Fibroblast of peridontal ligament (primary cell): ENCODE measurements at regions not wholly inside any gene's neighbourhood (a gene's known extent, or its start where the extent isn't known, plus 50 kb on each side); places are given as distances from the start of the nearest gene placed in this dataset.
"Not testable (repeated sequence)": the region's sequence is repeated elsewhere in the genome, so short reads cannot be mapped to it uniquely, and the experiment has no call there.

Experiments used
- DNase-seq: peaks from one replicate; pipeline ENCODE4 v3.0.0-alpha.2; 2010; ENCODE audit errors: extremely low read depth

DNA sequence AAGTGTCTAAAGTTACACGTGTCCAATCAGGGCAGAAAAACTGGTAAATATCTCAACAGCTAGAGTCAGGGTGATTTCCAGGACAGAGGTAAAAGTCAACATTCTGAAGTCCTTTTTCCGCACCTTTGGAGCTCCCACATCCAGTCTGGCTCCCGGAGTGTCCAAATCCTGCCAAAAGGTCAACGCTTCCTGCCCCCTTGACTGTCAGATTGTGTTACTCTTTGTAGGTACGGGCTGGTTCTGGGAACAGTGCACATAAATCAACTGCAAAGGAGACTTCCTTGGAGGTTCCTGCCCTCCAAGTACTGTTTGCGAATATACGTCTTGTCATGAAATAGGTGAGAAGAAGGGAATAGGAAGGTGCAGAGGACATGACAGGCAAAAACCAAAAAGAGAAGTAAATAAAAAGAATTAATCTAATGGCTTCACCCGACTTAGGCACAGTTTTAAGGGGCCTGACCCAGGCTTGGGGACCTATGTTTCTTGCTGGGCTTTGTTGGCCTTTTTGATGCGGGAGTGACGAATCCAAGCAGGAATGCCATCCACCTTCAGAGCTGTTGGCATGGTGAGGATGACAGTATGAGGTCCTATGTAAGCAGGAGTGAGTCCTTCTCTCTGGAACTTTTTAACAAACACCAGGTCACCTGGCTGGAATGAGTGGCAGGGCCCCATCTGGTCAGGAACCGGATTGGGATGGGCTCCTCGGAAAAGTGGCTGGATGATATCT lies 155.4 kb downstream of the TRIM27 start:
- DNase-seq = no peak

DNA sequence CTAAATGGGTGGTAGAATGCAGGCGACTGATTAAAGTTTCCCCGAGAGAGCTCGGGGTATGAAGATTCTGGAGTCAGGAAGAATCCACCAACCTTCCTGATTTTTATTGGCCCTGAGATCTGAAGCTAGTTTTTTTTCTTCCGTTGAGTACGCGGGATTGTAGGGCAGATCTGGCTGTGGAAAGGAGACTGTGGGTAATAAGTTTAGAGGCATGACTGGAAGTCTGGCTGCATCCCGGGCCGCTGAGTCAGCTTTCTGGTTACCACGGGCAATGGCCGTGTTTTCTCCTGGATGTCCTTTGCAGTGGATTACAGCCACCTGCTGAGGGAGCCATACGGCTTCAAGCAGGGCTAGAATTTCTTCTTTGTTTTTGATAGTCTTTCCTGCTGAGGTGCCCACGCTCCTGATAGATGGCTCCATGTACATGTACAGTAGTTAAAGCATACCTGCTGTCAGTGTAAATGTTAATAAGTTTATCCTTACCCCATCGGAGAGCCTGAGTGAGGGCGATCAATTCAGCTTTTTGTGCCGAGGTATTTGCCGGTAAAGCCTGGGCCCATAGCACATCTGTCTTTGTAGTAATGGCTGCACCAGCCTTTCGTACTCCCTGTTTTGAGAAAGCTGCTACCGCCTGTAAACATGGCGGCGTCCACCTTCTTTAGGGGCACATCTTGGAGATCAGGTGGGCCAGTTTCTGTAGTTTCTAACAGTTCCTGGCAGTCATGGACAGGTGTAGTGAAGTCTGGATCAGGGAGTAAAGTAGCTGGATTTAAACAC lies 154.0 kb downstream of the TRIM27 start:
- DNase-seq = peak; percentile 20

DNA sequence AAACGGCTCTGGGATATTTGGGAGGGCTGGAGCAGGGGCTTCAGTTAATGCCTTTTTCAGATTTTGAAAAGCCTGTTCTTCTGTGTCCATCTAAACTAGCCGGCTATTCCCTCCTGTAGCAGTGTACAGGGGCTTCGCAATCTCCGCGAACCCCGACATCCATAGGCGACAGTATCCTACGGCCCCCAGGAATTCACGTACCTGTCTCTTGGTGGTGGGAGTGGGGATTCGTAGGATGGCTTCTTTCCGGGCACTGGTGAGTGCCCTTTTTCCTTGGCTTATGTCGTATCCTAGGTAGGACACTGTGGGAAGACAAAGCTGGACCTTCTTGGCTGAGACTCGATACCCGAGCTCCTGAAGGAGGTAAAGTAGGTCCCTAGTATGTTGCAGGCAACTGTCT lies 153.1 kb downstream of the TRIM27 start:
- no peak for DNase-seq

DNA sequence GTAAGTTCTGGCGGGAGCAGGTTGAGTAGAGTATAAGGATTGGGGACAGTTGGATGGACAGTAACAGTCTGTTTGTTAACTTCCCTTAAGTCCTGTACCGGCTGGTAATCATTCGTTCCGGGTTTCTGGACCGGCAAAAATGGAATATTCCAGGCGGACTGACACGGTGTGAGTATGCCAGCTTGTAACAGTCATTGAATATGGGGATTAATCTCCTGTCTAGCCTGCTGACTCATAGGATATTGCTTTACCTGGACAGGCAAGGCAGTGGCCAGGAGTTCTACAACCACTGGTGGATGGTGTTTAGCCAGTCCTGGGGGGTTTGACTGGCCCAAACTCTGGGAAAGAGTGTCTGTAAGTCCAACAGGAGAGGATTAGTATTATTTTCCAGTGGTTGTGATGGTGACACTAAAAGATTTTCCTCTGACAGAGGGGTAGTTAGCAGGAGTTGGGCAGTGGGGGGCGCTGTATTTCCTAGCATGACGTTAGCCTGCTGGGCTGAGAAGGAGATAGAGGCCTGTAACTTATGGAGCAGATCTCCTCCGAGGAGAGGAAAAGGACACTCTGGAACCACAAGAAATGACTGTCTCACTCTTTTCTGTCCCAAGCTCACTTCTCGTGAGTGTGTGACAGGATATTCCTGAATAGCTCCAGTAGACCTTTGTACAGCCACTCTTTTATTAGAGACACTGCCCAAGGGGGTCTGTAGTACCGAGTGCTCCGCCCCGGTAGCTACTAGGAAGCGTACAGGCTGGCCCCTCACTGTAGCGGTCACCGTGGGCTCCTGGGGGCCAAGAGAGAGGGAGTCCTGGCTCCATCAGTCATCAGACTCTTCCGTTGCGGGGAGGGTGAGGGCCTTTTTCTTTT lies 152.2 kb downstream of the TRIM27 start:
- DNase-seq = no peak

DNA sequence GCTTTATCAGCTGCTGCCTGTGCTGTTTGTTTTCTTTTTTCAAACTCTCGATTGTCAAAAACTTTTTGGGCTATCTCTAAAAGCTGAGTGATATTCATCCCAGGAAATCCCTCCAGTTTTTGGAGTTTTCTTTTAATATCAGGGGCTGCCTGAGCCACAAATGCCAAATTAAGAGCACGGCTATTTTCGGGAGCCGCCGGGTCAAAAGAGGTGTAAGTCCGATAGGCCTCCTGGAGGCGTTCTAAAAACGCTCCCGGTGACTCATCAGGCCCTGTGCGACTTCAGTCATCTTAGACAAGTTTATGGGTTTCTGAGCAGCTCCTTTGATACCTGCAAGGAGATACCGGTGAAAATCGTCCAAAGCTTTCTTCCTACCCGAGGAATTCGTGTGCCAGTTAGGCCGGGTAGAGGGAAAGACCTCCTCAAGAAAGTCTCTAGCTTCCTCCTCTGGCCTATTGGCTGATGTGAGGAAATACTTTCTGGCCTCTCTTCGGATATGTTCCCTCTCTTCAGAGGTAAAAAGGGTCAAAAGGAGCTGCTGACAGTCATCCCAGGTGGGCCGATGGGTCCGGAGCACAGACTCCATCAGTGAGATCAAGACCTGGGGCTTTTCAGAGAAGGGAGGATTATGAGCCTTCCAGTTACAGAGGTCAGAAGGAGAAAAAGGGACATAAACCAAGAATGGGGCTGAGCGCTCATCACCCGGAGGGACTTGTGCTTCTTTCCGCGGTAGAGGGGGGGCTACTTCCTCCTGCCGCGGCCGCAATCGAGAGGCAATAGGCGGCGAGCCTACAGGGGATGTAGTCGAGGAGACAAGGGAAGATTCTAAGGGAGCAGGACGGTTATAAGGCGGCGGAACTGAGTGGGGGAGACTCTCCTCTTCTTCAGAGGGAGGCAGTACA lies 151.1 kb downstream of the TRIM27 start:
- no peak for DNase-seq

DNA sequence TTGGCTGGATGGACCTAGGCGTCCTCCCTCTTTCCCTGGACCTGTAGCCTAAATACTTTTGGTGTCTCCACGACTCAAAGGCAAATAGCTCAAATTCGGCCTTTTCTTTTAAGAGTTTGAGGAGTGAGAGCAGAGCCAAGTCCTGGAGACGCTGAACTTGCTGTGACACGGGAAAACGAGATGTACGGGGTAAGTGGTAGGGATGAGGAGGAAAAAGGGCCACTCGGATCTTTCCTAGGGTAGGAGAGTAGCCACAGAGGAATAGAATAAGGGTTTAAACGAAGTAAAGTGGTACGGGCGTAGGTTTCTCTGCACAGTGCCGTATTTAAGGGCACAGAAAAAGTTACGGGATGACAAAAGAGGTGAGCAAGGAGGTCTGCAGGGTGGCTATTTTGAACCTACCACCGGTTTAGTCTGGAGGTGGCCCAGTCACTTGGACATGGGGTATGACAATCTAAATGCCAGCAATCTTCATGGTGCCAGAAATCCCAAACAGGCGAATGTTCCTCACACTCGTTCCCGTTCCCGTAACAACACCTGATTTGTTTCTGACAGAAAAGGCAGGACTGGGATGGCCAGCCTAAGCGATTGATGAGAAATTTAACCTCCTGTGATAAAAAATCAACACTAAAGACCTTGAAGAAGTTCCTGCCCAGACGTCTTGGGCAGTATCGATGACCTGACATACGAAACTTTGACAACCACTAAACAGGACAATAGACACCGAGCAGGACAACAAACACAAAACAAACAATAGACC lies 149.3 kb downstream of the TRIM27 start:
- no peak for DNase-seq

DNA sequence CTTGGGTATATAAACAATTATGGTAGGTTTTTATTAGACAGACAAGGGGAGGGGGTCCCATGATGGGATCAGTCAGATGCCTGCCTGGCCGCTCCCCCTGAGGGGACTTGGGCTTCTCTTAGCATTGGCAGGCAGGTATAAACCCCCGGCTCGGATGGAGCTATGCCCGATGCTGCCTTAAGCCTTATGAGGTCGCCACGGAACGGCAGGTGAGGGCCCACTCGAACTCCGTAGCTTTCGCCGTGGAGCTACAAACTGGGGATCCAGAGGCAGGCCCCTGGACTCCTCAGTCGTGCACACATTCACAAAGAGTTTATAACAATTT lies 148.8 kb downstream of the TRIM27 start:
- DNase-seq = no peak

DNA sequence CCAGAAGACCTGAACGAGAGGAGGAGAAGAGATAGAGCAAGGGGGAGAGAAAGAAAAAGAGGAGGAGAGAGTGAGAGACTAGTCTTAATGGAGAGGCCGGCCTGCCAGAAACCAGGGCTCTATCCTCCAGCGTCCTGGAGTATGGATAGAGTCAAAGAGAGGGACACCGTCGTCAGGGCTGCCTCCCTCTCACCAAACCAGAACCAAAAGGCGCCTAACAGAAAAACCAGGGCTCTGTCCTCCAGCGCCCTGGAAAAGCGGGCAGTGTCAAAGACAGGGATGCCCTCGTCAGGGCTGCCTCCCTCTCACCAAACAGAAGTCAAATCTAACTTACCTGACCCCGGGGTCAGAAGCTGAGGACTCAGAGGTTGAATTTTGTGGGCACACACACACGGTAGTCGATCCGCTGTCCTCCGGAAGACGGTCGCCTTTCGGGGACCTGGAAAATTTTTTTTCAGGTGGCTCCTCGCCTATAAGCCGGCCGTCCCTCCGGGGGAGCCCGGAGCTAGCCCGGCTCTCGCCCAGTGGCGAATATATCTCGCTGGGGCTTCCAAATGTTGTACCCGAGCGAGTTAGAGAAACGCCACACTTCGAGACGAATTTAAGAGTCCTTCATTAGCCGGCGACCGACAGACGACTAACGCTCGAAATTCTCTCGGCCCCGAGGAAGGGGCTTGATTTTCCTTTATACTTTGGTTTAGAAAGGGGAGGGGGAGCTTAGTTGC lies 148.2 kb downstream of the TRIM27 start:
- DNase-seq = no peak

DNA sequence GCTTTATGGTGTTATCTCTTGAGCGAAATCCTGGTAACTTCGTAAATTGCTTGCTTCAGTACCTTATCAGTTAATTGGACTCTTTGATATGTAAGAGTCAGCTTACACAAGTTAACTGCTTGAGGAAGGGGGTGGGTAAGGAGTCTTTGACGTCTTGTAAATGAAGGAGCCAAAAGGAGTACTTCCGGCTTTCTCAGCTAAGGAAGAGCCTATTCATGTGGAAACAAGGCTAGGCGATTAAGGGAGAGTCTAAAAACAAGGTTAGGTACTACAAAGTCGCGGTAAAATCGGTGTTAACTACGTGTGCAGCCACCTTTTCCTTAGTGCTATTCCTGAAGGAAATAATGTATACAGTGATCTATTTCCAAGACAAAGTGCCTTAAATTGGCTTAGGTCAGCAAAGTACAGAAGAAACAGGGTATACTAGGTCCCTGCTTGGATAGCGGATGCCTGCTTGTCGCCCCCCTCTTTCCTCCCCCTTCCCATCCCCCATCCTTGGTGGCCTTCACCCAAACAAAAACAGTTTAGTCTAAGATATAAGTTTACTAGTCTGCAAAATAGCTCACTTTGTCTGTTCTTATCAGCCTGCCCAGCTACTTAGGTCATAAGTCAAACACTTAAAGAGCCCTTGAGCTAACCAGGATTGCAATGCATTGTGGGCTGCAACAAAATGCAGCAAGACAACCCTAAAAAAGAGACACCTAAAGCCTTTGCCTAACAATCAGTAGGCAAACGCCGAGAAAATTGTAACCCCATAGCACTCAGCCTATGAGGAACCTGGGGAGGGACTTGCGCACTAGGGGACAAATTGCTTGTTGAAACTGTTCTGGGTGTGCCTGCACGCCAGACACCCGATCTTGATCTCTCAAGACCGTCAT lies 147.3 kb downstream of the TRIM27 start:
- DNase-seq = no peak

DNA sequence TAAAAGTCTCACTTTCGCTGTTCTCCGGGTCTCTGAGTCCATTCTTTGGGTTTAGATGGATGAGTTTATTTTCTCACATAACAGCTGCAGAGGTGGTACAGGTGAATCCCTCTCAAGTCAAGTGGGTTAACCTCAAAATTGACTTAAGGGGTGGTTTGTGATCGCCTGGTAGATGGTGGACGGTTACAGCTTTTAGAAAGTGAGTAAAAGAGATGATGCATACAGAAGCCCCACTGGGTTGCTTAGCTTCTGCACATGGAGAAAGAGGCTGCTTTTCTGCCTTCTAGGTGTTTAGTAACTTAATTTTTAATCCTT lies 146.7 kb downstream of the TRIM27 start:
- no peak for DNase-seq

DNA sequence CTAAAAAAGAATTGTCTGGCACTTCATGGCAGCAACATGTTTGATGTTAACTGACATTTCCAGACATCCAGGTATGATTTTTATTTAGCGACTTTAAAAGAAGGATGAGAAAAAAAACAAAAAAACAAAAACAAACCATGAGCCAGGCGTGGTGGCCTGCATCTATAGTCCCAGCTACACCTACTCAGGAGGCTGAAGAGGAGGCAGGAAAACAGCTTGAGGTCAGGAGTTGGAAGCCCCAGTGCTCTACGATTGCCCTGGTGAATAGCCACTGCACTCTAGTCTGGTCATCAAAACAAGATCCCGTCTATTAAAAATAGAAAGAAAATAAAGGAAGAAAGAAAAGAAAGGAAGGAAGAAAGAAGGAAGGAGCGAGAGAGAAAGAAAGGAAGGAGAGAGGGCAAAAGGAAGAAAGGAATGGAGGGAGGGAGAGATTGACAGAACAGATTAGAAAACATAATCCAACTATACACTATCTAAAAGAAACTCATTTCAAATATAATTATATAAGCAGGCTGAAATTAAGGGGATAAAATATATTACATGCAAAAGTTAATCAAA lies 141.6 kb downstream of the TRIM27 start:
- DNase-seq = no peak

DNA sequence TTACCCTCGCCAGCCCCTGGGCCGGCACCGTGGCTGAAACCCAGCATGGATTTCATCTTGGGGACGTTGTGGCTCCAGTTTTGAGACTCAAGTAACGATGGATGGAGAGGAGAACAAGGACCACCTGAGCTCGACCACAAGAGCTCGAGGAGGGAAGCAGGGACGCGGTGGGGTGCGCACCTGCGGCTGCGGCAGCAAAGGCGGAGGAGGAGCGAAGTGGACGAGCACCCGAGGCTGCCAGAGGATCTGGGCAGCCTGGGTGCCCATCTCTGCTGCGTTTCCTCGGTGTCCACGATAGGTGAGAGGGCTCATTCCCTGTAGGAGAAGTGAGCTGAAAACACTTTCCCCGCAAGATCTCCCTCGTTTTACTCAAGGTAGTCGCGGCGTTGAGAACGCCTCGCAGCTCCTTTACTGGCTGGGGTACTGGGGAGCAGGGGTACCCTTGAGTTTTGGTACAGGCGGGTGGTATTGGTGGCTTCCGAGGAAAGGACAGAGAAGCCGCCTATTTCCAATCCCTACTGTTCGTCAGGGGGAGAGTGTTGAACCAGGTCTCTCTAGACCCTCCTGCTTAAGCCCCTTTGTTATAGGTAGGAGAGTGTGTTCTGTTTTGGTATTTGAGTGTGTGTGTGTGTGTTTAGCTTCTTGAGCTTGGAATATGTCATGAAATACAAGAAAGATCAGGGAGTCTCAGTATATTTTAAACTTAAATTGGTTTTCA lies 137.7 kb downstream of the TRIM27 start:
- no peak for DNase-seq

DNA sequence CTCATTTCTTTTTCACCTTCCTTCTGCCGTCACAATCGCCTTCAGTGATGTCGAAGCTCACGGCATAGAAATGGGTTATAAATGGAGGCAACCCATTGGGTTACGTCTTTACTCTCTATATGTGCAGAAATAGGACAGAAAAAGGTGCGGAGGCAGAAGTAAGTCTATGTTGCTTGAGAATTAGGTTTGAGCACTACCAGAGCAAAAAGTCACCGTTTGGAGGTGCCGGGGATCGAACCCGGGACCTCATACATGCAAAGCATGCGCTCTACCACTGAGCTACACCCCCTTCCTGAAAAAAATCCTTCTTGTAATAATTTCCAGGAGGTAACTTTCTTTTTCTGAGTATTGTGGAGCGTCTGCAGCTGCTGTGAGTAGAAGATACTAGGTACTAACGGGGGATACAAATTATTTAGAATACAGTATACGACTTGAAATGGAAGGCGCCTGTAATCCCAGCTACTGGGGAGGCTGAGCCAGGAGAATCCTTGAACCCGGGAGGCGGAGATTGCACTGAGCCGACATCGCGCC lies 134.2 kb downstream of the TRIM27 start:
- DNase-seq = peak; percentile 75

DNA sequence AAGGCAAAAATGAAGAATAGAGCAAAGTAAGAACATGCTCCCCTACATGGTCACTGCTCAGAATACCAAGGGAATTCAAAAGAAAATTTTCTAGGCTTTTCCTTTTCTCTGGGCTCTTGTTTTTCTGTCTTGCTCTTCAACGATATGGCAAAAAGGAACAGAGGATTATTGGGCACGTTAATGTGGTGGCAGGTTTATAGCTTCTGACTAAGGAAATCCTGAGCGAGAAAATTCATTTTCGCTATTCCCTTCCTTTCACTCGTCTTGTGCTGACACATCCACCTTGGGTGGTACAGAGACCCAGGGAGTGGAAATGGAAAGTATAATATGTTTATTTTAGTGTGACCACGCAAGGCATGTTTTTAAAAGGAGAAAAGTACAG lies 132.8 kb downstream of the TRIM27 start:
- DNase-seq = no peak

DNA sequence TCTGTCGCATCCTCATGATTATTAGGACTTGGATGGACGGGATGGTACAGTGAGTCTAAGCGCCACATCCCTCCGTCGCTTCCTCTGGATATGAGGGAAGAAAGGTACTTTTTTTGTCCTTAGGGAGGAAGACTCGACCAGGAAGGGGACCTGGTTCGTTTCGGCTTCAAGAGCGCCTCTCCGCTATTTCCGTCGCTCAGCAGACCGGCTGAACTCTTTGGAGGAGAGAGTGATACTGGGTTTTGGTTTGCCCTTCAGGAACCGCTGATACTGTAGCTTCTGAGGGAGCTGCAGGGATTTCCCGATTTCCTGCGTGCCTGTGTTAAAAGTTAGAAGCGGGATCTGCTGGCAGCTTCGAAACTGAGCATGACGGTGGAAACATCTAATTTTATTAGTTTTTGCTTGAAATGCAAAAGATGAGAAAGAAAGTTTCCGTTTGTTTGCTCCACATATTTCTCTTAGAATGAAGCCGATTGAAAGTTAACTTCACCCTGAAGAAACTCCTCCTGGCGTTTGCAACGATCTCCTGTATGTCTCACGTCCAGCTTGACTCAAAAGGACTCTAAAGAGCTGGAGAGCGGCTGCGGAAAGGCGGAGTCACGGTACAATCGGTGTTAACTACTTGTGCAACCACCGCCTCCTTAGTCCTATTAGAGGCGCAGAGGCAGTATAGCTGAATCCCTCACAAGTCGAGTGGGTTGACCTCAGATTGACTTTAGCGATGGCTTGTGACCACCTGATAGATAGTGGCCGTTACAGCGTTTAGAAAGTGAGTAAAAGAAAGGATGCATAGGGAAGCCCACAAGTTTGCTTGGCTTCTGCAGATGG lies 129.4 kb downstream of the TRIM27 start:
- DNase-seq = peak; percentile 23

DNA sequence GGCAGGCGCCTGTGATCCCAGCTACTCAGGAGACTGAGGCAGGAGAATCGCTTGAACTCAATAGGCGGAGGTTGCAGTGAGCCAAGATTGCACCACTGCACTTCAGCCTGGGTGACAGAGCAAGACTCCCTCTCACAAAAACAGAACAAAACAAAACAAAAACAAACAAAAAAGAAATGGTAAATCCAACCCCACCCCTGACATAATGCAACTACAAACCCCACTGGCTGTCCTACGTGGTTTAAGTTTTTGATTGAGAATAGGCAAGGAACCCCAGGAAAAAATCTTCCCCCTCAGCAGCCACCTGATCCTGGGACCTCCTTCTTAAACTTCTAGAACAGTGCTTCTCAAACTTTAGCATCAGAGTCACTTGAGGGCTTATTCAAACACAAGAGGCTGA lies 123.1 kb downstream of the TRIM27 start:
- not testable (repeated sequence) for DNase-seq
